HG02642 (cell line): ENCODE measurements at regions not wholly inside any gene's neighbourhood (a gene's known extent, or its start where the extent isn't known, plus 50 kb on each side); places are given as distances from the start of the nearest gene placed in this dataset.

Experiments
- ATAC-seq: cut with Tn5 transposase; IDR thresholded peaks from one replicate; pipeline ENCODE4 v1.9.1; 2021; ENCODE audit warnings: mild to moderate bottlenecking; ENCODE audit not compliant: unreplicated experiment, poor library complexity

DNA sequence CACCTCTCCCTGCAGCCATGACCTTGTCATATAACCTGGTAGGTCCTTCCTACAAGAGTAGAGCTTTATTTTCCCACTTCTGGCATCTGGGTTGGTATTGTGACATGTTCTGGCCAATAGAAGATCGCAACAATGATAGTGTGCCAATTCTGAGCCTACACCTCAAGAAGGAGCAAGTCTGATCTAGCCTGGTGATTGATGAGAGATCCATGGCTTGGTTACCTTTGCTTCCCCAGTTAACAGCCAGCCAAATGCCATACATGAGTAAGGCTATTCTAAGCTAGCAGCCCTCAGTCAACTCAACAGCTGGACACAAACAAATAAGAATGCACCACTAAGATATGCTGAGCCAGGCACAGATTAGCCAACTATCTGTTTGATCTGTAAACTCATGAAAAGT is 226.7 kb downstream of the LMO4 start:
- ATAC-seq = no peak

DNA sequence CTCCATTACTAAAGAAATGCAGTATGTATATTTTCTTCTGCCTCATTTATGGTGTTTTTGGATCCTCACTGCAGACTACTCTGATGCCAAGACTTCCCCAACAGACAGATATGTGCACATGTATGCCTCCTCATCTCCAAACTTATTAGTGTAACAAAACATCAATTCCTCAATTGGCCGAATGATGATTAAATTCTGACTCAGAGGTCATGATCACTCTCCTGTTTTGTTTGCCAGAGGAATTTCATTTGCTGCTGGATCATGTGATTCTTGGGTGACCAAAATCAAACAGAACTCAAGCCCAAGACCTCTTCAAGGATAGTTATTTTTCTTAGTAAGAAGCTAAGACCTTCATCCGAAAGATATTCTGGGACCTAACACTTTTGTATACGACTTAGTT is 227.6 kb downstream of the LMO4 start:
- no peak for ATAC-seq

DNA sequence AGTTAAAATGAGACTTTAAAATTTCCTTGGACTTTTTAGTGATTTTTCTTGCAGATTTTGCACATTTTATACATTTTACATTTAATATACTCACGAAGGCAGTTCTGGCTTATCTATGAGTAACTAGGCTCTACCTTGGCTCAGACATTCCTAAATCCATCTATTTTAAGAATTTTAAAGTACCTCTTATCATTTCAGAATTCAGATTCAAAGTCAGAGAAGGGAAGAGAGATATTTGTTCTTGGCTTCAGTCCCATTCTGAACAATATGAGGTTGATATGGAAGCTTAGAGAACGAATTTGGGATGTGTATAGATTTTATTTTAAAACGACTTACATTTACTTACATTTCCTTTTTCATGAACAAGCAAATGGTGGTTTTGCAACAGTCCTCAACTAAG is 230.2 kb downstream of the LMO4 start:
- no peak for ATAC-seq

GRCh38 chr1:87560137-87560536 is 231.5 kb downstream of the LMO4 start:
- no peak for ATAC-seq

DNA sequence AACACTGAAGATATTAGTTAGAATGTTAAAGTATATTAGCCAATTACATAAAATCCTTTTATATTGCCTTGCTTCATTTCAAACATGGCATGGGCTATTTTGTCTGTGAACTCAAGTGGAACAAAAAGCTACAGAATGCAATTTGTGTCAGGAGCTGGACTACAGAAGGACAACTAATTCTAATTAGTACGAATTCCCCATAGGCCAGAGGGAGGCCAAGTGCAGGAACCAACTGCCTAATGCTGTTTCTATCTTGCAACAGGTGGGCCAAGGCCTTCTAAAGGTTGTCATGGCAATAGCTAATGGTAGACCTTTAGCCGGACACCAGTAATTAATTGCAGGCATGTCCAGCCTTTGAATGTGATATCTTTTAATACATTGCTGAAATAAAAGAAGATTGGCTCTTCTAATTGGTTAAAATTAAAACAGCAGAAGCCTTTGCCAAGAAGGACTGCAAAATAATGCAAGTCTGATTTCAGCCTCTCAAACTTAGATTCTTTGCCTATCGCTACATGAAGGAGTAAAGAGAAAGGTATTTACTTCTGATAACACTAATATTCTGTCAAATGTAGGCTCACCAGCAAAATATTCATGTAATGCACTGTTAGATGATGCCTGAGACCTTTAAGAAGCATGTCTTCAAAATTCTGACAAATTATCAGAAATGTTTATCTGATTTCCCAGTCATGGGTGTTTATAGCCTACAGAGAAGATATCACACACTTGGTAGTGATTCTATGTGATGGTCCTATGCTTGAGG is 232.1 kb downstream of the LMO4 start:
- no peak for ATAC-seq

DNA sequence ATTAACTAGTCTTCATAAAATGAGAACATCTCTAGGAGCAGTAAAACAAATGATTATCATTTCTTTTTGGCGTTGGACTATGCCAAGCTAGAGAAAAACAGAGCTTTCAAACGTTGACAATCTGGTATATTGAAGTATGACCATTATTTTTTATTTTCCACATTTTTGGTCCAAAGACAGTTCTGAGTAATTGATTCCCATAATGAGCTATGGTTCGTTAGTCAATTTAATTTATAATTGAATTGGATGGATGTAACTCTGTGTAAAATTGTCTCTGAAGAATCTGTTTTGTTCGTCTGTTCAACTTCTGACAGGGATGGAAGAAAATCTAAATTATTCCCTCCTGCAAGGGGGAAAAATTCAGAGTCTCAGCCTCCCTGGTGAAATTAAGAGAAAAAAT is 234.5 kb downstream of the LMO4 start:
- no peak for ATAC-seq

GRCh38 chr1:87565861-87566260 is 237.2 kb downstream of the LMO4 start:
- ATAC-seq = no peak

- no peak for ATAC-seq
Measured at GRCh38 chr1:87568005-87568404, 239.3 kb downstream of the LMO4 start.

GRCh38 chr1:87568911-87569310 is 240.2 kb downstream of the LMO4 start:
- ATAC-seq = no peak

- ATAC-seq = no peak
Measured at GRCh38 chr1:87572008-87572407, 243.3 kb downstream of the LMO4 start.

DNA sequence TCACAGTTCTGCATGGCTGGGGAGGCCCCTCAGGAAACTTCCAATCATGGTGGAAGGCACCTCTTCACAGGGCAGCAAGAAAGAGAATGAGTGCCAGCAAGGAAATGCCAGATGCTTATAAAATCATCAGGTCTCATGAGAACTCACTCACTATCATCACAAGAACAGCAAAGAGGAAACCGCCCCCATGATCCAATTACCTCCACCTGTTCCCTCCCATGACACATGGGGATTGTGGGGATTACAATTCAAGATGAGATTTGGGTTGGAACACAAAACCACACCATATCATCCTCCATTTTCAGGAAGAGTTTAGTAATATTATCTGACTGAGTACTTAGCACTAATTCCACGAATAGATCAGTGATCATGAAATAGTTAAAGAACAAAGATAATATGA is 244.2 kb downstream of the LMO4 start:
- ATAC-seq = no peak

DNA sequence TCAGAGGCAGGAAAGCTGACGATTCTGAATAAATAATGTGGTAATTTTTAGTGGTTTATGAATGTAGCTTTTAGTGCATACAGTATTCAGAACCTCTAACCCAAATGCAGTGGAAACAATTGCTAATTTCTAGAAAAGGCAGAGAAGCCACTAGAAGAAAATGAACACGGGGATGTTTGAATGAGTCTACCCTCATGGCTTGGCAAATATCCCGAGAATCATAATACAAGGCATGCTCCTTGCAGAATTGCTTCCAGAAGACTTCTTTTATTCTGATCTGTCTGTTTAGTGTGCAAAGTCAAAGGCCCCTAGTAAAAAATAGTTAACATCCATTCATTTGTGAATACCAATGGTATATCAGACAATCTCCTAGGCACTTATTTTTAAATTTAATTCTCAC is 246.8 kb downstream of the LMO4 start:
- ATAC-seq = no peak

GRCh38 chr1:87578464-87578863 is 249.8 kb downstream of the LMO4 start:
- no peak for ATAC-seq

DNA sequence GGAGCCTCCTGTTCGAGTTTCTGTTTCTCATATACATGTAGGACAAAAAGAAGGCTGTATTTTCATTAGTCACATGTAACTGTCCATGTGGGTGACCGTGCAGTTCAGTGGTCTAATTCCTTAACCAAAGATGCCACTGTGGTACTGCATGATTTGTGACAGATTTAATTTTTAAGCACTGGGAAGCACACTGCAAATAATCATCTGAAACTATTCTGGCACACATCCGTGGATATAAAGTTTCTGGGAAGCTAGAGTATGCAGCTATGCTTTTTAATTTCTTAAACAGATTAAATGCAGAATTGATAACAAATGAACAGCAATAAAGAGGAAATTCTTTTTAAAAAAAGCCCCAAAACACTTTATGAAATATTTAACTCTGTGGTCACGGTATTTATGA is 254.8 kb downstream of the LMO4 start:
- ATAC-seq = no peak

GRCh38 chr1:87584586-87584985 is 255.9 kb downstream of the LMO4 start:
- ATAC-seq = no peak

DNA sequence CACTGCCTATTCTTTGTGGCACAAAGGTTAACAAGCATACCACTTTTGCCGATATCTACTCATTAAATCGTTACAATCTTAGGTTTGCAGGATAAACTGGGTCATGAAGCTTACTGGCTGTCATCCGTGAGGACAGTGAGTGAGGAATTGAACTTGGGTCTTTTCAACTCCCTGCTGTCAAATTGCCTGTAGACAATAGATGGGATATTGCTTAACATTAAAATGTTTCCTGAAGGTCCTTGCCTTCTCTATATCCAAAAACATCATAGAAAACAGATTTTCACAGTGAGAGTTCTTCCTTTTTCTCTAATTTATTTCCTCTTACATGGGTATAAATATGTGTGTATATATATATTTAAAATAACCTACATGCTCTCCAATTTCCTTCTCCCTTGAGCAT is 257.8 kb downstream of the LMO4 start:
- no peak for ATAC-seq

DNA sequence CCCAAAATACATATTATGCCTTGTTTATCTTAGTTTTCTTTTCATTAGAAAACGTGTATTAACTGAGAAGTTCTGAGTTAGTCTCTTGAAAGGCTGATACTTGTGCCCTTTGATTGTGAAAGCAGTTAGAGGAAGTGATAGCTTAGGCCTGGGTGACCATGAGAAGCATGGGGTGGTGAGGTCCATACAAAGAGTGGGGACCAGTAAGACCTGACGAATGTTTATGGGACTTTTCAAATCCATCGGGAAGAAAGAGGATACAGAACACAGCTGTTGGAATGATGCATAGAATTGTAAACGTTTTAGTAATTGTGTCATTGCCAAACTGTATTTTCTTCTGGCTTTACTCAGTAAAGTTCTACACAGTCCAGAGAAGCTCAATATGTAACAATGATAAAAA is 259.8 kb downstream of the LMO4 start:
- ATAC-seq = peak; percentile 75

- no peak for ATAC-seq
Measured at GRCh38 chr1:87591492-87591891, 262.8 kb downstream of the LMO4 start.

- ATAC-seq = peak; percentile 91
Measured at GRCh38 chr1:87592156-87592555, 263.5 kb downstream of the LMO4 start.

DNA sequence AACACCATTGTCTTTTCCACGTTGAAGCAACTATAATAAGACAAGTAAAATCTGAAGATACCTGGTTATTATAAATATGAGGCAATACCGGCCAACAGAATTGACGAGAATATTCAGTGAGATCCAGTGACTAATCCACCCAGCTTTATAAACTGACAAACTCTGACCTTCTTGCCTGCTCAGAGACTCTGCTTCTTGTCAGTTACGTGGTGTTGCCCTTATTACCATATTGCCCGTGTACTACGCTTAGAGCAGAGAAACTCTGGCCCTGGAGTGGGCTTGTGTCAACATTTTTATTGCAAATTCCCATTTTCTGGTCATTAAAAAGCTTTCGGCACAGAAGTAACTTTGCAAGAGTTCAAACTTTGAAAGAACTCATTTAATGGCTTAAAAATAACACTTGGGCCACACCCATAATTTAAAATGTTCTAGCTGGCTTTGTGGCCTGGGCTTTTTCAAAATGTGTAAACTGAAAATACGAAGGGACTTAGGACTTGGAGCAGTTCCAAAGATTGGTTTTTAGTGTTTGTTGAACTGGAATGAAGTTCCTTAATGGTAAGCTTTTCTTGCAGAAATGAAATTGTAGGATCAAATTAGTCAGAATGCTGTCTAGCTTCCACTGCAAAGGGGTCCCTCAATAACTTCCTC is 266.2 kb downstream of the LMO4 start:
- ATAC-seq = no peak

DNA sequence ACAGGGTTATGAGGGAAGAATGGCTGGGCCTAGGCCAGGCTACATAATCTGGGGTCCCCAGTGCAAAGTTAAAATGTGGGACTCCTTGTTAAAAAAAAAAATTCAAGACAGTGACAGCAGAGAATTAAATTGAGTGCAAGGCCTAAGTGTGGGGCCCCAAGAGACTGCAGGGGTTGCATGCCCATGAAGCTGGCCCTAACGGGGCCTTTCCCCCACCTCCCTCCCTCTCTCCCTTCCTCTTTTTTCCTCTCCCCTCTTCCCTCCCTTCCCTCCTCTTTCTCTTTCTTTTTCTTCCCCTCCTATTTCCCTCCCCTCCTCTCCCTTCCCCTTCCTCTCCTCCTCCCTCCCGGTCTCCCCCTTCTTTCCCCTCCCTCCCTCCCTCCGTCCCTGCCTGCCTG is 266.7 kb downstream of the LMO4 start:
- no peak for ATAC-seq

- no peak for ATAC-seq
Measured at GRCh38 chr1:87598429-87598828, 269.7 kb downstream of the LMO4 start.
